K562 (cell line): ENCODE measurements at regions not wholly inside any gene's neighbourhood (a gene's known extent, or its start where the extent isn't known, plus 50 kb on each side); places are given as distances from the start of the nearest gene placed in this dataset.

Experiments
- ATAC-seq: fragments of 200-7000 bp; cut with Tn5 transposase; 3 replicates; pipeline ENCODE4 v1.9.1; 2020; ENCODE audit warnings: moderate library complexity
- BruUV-seq: library from RNA; stranded (reverse); fragments of 400-500 nt; replicated peaks from 2 replicates; lab custom pipeline; 2021; lab: Mats Ljungman, UMichigan
- CTCF ChIA-PET: fragments of 300-600 bp; formaldehyde crosslinking; extraction: SDS; loops from one replicate; lab custom pipeline; 2021; ENCODE audit warnings: low intra/inter-chr PET ratio; lab: Yijun Ruan, JAX
- POLR2A ChIA-PET: fragments of 300-600, 350-650 bp; sonication (Branson Sonifier 250); formaldehyde crosslinking; extraction: SDS; loops from one replicate; lab custom pipeline; 2021; ENCODE audit warnings: antibody characterized with exemption, inconsistent platforms; lab: Yijun Ruan, JAX
- DNase-seq, 4 experiments: peaks; one replicate each; pipeline versions ENCODE4 v3.0.0 to v3.0.0-alpha.2; 2011 to 2018; ENCODE audit warnings: low spot score in 3 of 4, mixed read lengths in 3 of 4; ENCODE audit errors: extremely low read depth in 1 of 4
- FAIRE-seq: peaks from 2 replicates; lab custom pipeline; 2011; peaks lifted over from hg19 to GRCh38; lab: Jason Lieb, UNC
- H2AFZ ChIP-seq: 2 replicates; pipeline ENCODE4 v1.6.0; 2011; ENCODE audit warnings: low read depth, low read length, control low read depth, inconsistent platforms
- H3K27ac ChIP-seq: fragments of 200-600 bp; 3 replicates; pipeline ENCODE4 v1.8.0; 2011; ENCODE audit warnings: low read depth, mild to moderate bottlenecking, control low read depth, inconsistent platforms, low read length, moderate library complexity, mixed read lengths; ENCODE audit errors: extremely low read depth
- H3K27me3 ChIP-seq, 2 experiments: fragments of 300-600 bp in 1 of 2; 2 replicates in 1 of 2; 3 replicates in 1 of 2; pipeline versions ENCODE4 v1.6.0 to v1.8.0; 2011; ENCODE audit warnings: inconsistent platforms in 2 of 2, low read length in 2 of 2, mild to moderate bottlenecking in 1 of 2, mixed read lengths in 1 of 2, moderate library complexity in 1 of 2; ENCODE audit not compliant: control insufficient read depth in 2 of 2, insufficient read depth in 2 of 2
- H3K36me3 ChIP-seq: fragments of 300-600 bp; 3 replicates; pipeline ENCODE4 v1.8.0; 2011; ENCODE audit warnings: mild to moderate bottlenecking, low read length, inconsistent platforms; ENCODE audit not compliant: control insufficient read depth, insufficient read depth
- H3K4me1 ChIP-seq, 2 experiments: fragments of 200-600 bp in 1 of 2; replicated peaks in 1 of 2; 2 replicates in 1 of 2; 3 replicates in 1 of 2; pipeline versions ENCODE4 v1.5.1 to v1.8.0; 2011; ENCODE audit warnings: inconsistent platforms in 2 of 2, low read length in 2 of 2, mild to moderate bottlenecking in 1 of 2, mixed read lengths in 1 of 2, moderate library complexity in 1 of 2; ENCODE audit not compliant: control insufficient read depth in 2 of 2, insufficient read depth in 2 of 2
- H3K4me2 ChIP-seq: 2 replicates; pipeline ENCODE4 v1.6.1; 2011; ENCODE audit warnings: low read length, control low read depth, inconsistent platforms, mixed read lengths; ENCODE audit not compliant: insufficient read depth
- H3K4me3 ChIP-seq: fragments of 200-600 bp; sonication (generic), shearing (Covaris generic); 2 replicates; pipeline ENCODE4 v1.5.1; 2016; ENCODE audit warnings: control low read depth, inconsistent platforms
- H3K79me2 ChIP-seq: fragments of 200-600 bp; 3 replicates; pipeline ENCODE4 v1.8.0; 2011; ENCODE audit warnings: low read length, inconsistent platforms; ENCODE audit not compliant: control insufficient read depth, insufficient read depth
- H3K9ac ChIP-seq, 2 experiments: 2 replicates each; pipeline versions ENCODE4 v1.6.0 to v1.6.1; 2011; ENCODE audit warnings: low read depth in 2 of 2, low read length in 2 of 2, control low read depth in 1 of 2, inconsistent platforms in 1 of 2, mild to moderate bottlenecking in 1 of 2, mixed read lengths in 1 of 2; ENCODE audit not compliant: insufficient read depth in 1 of 2
- H3K9me1 ChIP-seq: one replicate; pipeline ENCODE4 v1.6.0; 2011; ENCODE audit warnings: inconsistent platforms, mild to moderate bottlenecking, low read length, moderate library complexity; ENCODE audit not compliant: control insufficient read depth, insufficient read depth
- H3K9me3 ChIP-seq: replicated peaks from 2 replicates; pipeline ENCODE4 v1.5.1; 2011; ENCODE audit warnings: low read depth, low read length, inconsistent platforms; ENCODE audit not compliant: control insufficient read depth, insufficient read depth
- H4K20me1 ChIP-seq: replicated peaks from 2 replicates; pipeline ENCODE4 v1.6.1; 2011; ENCODE audit warnings: low read length, inconsistent platforms, mixed read lengths; ENCODE audit not compliant: control insufficient read depth, insufficient read depth
- MAFG ChIP-seq: fragments of 450-650 bp; conservative IDR thresholded peaks from 2 replicates; pipeline ENCODE4 v1.6.1; 2016; ENCODE audit warnings: missing genetic modification characterization, missing compliant biosample characterization
- NRF1 ChIP-seq, 2 experiments: fragments of 450-650 bp; IDR thresholded peaks in 1 of 2; conservative IDR thresholded peaks in 1 of 2; 2 replicates each; pipeline ENCODE4 v1.6.1; 2014; ENCODE audit warnings: mild to moderate bottlenecking in 2 of 2
- TEAD4 ChIP-seq, 2 experiments: sonication (generic) in 1 of 2; formaldehyde crosslinking in 1 of 2; IDR thresholded peaks; 2 replicates each; pipeline versions ENCODE4 v1.6.1 to v1.8.0; 2012 to 2022; ENCODE audit warnings: borderline replicate concordance in 1 of 2, inconsistent platforms in 1 of 2, low read length in 1 of 2, mild to moderate bottlenecking in 1 of 2, missing genetic modification reagents in 1 of 2
- ZNF143 ChIP-seq: sonication (generic); formaldehyde crosslinking; IDR thresholded peaks from 2 replicates; pipeline ENCODE4 v1.9.0; 2022; ENCODE audit warnings: mild to moderate bottlenecking, missing genetic modification reagents
- WGBS: fragments of 100-300 bp; shearing (Covaris generic); methylation state at CpG from one replicate; pipeline ENCODE4 v1.1.6; 2016; ENCODE audit warnings: low coverage, mixed read lengths; ENCODE audit not compliant: insufficient coverage; ENCODE audit errors: missing lambda C conversion rate; 5-methylcytosine and 5-hydroxymethylcytosine counted together
- in situ Hi-C: fragments of 300-500 bp; cut with MboI; formaldehyde crosslinking; loops from 4 replicates; pipeline ENCODE4 v1.15.0; 2018; ENCODE audit warnings: inconsistent platforms, mixed read lengths
- intact Hi-C: fragments of 100-400 bp; cut with micrococcal nuclease; formaldehyde crosslinking; loops from 2 replicates; pipeline ENCODE4 v1.14.2; 2022

GRCh38 chr2:163990101-163990500, 254.3 kb upstream of the FIGN start:
- DNase-seq, result no peak
- no peak for ATAC-seq
- Histone ChIP-seq H3K4me2 (no peak overlapping the region), H3K9me3 (peaks cover 2% of the 10 kb centered on the region), H4K20me1 (no peaks in the 10 kb centered on the region), H3K9ac (no peak overlapping the region), H2AFZ (no peak overlapping the region), H3K79me2 (no peaks in the 10 kb centered on the region), H3K36me3 (no peaks in the 10 kb centered on the region), H3K4me1 (no peaks in the 10 kb centered on the region), H3K27ac (no peak overlapping the region), H3K27me3 (no peaks in the 10 kb centered on the region), H3K4me3 (no peak overlapping the region), H3K9me1 (no peaks in the 10 kb centered on the region)
- 2% methylated on average over 4 of the region's 4 CpGs for WGBS
- TF ChIP-seq NRF1 (conservative IDR thresholded peaks at IDR 0.05 in 1 of 2, IDR thresholded peaks at IDR 0.05 in 1 of 2) (peak; percentile 49 to 59; a peak in 3 of 4 replicates), ZNF143 (CRISPR knock-in tag) (no peak)
- CTCF ChIA-PET, result no interaction called here
- in situ Hi-C loops (no loop called here), intact Hi-C loops (no loop called here)
- BruUV-seq, result no TSS peak
- POLR2A ChIA-PET, result no interaction called here
- no peak for FAIRE-seq

- WGBS, result under 1% methylated on average over 6 of the region's 6 CpGs
- H3K9ac ChIP-seq, result no peak overlapping the region
- H3K9me1 ChIP-seq, result no peaks in the 10 kb centered on the region
- intact Hi-C loops, result no loop called here
- H3K4me2 ChIP-seq, result no peak overlapping the region
- H3K27ac ChIP-seq, result no peak overlapping the region
- H3K4me1 ChIP-seq, result no peaks in the 10 kb centered on the region
- H3K79me2 ChIP-seq, result no peaks in the 10 kb centered on the region
- H2AFZ ChIP-seq, result no peak overlapping the region
- H3K4me3 ChIP-seq, result no peak overlapping the region
- H3K27me3 ChIP-seq, result no peaks in the 10 kb centered on the region
- no peak for ATAC-seq
- ChIA-PET POLR2A (no interaction called here), CTCF (no interaction called here)
- in situ Hi-C loops, result no loop called here
- 0 out of 2 replicates have a peak, but pooled peaks have one; percentile 10 for TF ChIP-seq MAFG (tag)
- no peak for TF ChIP-seq TEAD4 (IDR thresholded peaks at IDR 0.05; ENCODE audit: low read length)
- no peak for TF ChIP-seq TEAD4 (CRISPR knock-in tag; IDR thresholded peaks at IDR 0.05; ENCODE audit: borderline replicate concordance)
- TF ChIP-seq, all 486 proteins: peak for 1
- DNase-seq, result no peak
- H3K9me3 ChIP-seq, result peaks cover 2% of the 10 kb centered on the region
- no peaks in the 10 kb centered on the region for H4K20me1 ChIP-seq
- H3K36me3 ChIP-seq, result no peaks in the 10 kb centered on the region
- BruUV-seq, result no TSS peak
- FAIRE-seq, result no peak
Observed at GRCh38 chr2:163987175-163987940, 251.6 kb upstream of the FIGN start.
